Activated naive CD4-positive, alpha-beta T cell treated with anti-CD3 and anti-CD28 coated beads for 36 hours (primary cell): ENCODE measurements at regions not wholly inside any gene's neighbourhood (a gene's known extent, or its start where the extent isn't known, plus 50 kb on each side); places are given as distances from the start of the nearest gene placed in this dataset.

Experiments used
- CTCF ChIA-PET: fragments of 350-600 bp; sonication (Branson Sonifier 250); formaldehyde crosslinking; loops from one replicate; lab custom pipeline; 2021; ENCODE audit warnings: antibody characterized with exemption; lab: Charles Lee
- DNase-seq: peaks from one replicate; pipeline ENCODE4 v3.0.0-alpha.2; 2020
- H3K27ac Mint-ChIP-seq: one replicate; pipeline ENCODE4 v1.8.0; 2021; ENCODE audit warnings: mild to moderate bottlenecking, mixed read lengths
- H3K27me3 Mint-ChIP-seq: one replicate; pipeline ENCODE4 v1.8.0; 2021; ENCODE audit warnings: low read depth, mixed read lengths
- H3K36me3 Mint-ChIP-seq: one replicate; pipeline ENCODE4 v1.8.0; 2021; ENCODE audit warnings: low read depth, mixed read lengths
- H3K4me1 Mint-ChIP-seq: one replicate; pipeline ENCODE4 v1.8.0; 2021; ENCODE audit warnings: low read depth, mixed read lengths
- H3K4me3 Mint-ChIP-seq: one replicate; pipeline ENCODE4 v1.8.0; 2021; ENCODE audit warnings: mild to moderate bottlenecking, moderate library complexity, mixed read lengths
- H3K9me3 Mint-ChIP-seq: one replicate; pipeline ENCODE4 v1.8.0; 2021; ENCODE audit warnings: mixed read lengths
- intact Hi-C: fragments of 100-400 bp; cut with micrococcal nuclease; formaldehyde crosslinking; loops from one replicate; pipeline ENCODE4 v1.15.1; 2023

- CTCF ChIA-PET, result no interaction called here
- Mint-ChIP-seq H3K4me1 (no peaks in the 10 kb centered on the region), H3K9me3 (peaks cover 5% of the 10 kb centered on the region), H3K36me3 (no peaks in the 10 kb centered on the region), H3K27me3 (no peaks in the 10 kb centered on the region), H3K4me3 (no peak overlapping the region), H3K27ac (no peak overlapping the region)
- DNase-seq, result no peak
- intact Hi-C loops, result no loop called here
Observed at GRCh38 chr2:56474412-56475158, 290.8 kb downstream of the CCDC85A start.

- H3K27me3 Mint-ChIP-seq, result no peaks in the 10 kb centered on the region
- intact Hi-C loops, result no loop called here
- CTCF ChIA-PET, result no interaction called here
Observed at GRCh38 chr2:56475191-56475590, 291.4 kb downstream of the CCDC85A start.

DNA sequence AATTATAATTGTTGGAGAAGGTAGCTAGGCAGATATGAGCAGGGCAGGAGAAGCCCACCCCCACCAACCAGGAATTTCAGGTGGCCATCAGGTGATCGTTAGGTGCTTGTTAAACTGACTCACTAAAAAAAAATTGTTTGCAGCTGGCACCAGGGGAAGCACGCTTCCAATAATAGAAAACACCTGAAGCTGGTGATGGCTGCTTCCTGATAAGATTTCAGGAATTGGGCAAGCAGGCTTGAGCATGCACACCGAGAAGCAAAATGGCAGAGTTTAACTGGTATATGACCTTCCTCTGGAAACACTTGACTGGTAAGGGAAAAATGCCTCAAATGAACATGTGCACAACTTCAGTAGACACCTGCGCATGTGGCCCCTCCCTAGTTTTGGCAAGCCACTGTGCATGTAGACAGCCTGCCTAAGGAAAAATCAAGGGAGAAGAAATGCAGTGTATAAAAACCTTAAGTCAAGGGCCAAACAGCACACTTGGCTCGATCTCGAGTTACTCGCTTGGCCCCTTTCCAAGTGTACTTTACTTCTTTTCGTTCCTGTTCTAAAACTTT lies 292.8 kb downstream of the CCDC85A start:
- intact Hi-C loops, result no loop called here
- no peak for DNase-seq
- no peaks in the 10 kb centered on the region for H3K36me3 Mint-ChIP-seq
- no peaks in the 10 kb centered on the region for H3K27me3 Mint-ChIP-seq
- peaks cover 5% of the 10 kb centered on the region for H3K9me3 Mint-ChIP-seq
- CTCF ChIA-PET, result no interaction called here
- no peaks in the 10 kb centered on the region for H3K4me1 Mint-ChIP-seq
- no peak overlapping the region for H3K4me3 Mint-ChIP-seq
- H3K27ac Mint-ChIP-seq, result no peak overlapping the region

More at GRCh38 chr2:56475191-56475590, 291.4 kb downstream of the CCDC85A start:
- Mint-ChIP-seq H3K9me3 (peaks cover 5% of the 10 kb centered on the region), H3K27ac (no peak overlapping the region), H3K4me3 (no peak overlapping the region), H3K4me1 (no peaks in the 10 kb centered on the region), H3K36me3 (no peaks in the 10 kb centered on the region)
- DNase-seq, result no peak

DNA sequence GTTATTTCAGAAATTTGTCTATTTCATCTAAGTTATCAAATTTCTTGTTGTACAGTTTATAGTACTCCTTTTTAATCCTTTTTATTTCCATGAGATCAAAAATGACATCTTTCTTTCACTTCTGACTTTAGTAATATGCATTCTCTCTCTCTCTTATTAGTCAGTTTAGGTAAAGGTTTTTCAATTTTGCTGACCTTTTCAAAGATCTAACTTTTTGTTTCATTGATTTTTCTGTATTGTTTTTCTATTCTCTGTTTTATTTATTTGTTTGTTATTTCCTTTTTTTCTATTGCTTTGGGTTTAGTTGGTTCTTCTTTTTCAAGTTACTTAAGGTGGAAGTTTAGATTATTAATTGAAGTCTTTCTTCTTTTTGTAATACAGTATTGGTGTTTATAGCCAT lies 294.2 kb downstream of the CCDC85A start:
- CTCF ChIA-PET, result no interaction called here
- intact Hi-C loops, result no loop called here

DNA sequence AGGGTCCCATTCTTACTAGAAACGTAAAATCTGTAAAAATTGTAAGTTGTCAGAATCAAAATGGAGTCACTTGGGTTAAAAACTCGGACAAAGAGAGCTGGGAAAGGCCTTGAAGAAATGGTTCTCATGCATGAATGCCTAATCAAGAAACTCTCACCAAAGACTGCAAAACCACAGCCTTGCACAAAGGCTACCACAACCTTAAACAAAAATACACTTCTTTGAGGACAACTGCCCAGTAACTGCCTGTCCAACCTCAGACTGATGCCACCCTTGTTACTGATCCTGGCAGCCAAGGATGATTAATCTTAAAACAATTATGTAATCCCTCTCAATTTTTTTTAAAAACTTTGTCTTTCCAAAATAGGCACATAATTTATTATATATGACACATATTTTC lies 299.3 kb downstream of the CCDC85A start:
- Mint-ChIP-seq H3K36me3 (no peaks in the 10 kb centered on the region), H3K4me3 (no peak overlapping the region), H3K9me3 (no peaks in the 10 kb centered on the region), H3K4me1 (no peaks in the 10 kb centered on the region), H3K27ac (no peak overlapping the region), H3K27me3 (no peaks in the 10 kb centered on the region)
- CTCF ChIA-PET, result no interaction called here
- DNase-seq, result no peak
- intact Hi-C loops, result no loop called here

More for the DNA sequence above, 294.2 kb downstream of the CCDC85A start:
- DNase-seq, result no peak
- H3K9me3 Mint-ChIP-seq, result peaks cover 5% of the 10 kb centered on the region
- no peak overlapping the region for H3K27ac Mint-ChIP-seq
- no peaks in the 10 kb centered on the region for H3K27me3 Mint-ChIP-seq
- H3K4me1 Mint-ChIP-seq, result no peaks in the 10 kb centered on the region
- H3K36me3 Mint-ChIP-seq, result no peaks in the 10 kb centered on the region
- no peak overlapping the region for H3K4me3 Mint-ChIP-seq

DNA sequence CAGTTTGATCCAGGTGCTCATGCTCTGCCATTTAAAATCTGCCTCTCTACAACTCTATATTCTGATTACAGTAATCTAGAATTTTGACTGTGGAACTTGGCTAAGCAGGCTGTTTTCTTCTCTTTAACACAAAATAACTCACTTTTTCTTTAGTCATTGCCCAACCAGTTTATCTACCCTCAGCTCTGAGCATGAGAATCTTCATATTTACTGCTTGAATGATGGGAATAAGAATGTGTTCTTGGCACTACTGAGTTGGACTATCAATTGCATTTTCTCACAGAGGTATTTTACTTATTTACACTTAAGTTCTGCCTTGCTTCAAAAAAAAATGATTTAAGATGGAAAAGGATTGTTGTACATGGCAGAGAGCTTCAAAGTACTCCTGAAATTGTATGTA lies 301.1 kb downstream of the CCDC85A start:
- H3K9me3 Mint-ChIP-seq, result no peaks in the 10 kb centered on the region
- DNase-seq, result no peak
- CTCF ChIA-PET, result no interaction called here
- no peak overlapping the region for H3K27ac Mint-ChIP-seq
- intact Hi-C loops, result no loop called here
- no peaks in the 10 kb centered on the region for H3K27me3 Mint-ChIP-seq
- no peaks in the 10 kb centered on the region for H3K36me3 Mint-ChIP-seq
- no peaks in the 10 kb centered on the region for H3K4me1 Mint-ChIP-seq
- no peak overlapping the region for H3K4me3 Mint-ChIP-seq

- Mint-ChIP-seq H3K4me1 (no peaks in the 10 kb centered on the region), H3K4me3 (no peak overlapping the region), H3K36me3 (no peaks in the 10 kb centered on the region), H3K27ac (no peak overlapping the region), H3K27me3 (no peaks in the 10 kb centered on the region), H3K9me3 (peaks cover 13% of the 10 kb centered on the region)
- CTCF ChIA-PET, result no interaction called here
- intact Hi-C loops, result no loop called here
- no peak for DNase-seq
Observed at GRCh38 chr2:56500317-56500716, 316.5 kb downstream of the CCDC85A start.

- Mint-ChIP-seq H3K9me3 (peaks cover 3% of the 10 kb centered on the region), H3K4me1 (no peaks in the 10 kb centered on the region), H3K36me3 (no peaks in the 10 kb centered on the region), H3K4me3 (no peak overlapping the region), H3K27ac (no peak overlapping the region), H3K27me3 (no peaks in the 10 kb centered on the region)
- CTCF ChIA-PET, result no interaction called here
- intact Hi-C loops, result no loop called here
- no peak for DNase-seq
Observed at GRCh38 chr2:56502616-56503015, 318.8 kb downstream of the CCDC85A start.

GRCh38 chr2:56505885-56506284 lies 322.1 kb downstream of the CCDC85A start:
- H3K4me1 Mint-ChIP-seq, result no peaks in the 10 kb centered on the region
- H3K27me3 Mint-ChIP-seq, result no peaks in the 10 kb centered on the region
- intact Hi-C loops, result no loop called here

DNA sequence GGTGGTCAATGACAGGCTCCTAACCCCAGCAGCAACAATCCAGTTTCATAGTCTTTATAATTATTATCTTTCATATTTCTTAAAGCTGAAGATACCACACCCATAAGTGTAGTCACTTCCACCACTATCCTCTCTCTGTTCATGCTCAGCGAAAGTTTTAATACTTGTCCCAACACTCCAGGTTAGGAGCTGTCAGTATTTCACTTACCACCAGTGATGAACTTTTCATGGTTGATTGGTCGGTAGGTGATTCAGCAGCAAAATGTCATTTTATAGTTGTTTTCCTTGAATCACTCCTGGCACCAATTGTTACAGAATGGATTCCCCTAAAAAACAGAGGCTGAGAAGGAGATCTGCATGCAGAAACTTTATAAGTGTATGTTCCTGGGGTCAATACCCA lies 324.9 kb downstream of the CCDC85A start:
- H3K4me3 Mint-ChIP-seq, result no peak overlapping the region
- intact Hi-C loops, result no loop called here
- no peaks in the 10 kb centered on the region for H3K27me3 Mint-ChIP-seq
- CTCF ChIA-PET, result no interaction called here
- H3K36me3 Mint-ChIP-seq, result no peaks in the 10 kb centered on the region
- no peaks in the 10 kb centered on the region for H3K4me1 Mint-ChIP-seq
- peaks cover 4% of the 10 kb centered on the region for H3K9me3 Mint-ChIP-seq
- no peak for DNase-seq
- H3K27ac Mint-ChIP-seq, result no peak overlapping the region

More at GRCh38 chr2:56505885-56506284, 322.1 kb downstream of the CCDC85A start:
- no peak overlapping the region for H3K4me3 Mint-ChIP-seq
- DNase-seq, result no peak
- H3K9me3 Mint-ChIP-seq, result peaks cover 2% of the 10 kb centered on the region
- CTCF ChIA-PET, result no interaction called here
- no peak overlapping the region for H3K27ac Mint-ChIP-seq
- H3K36me3 Mint-ChIP-seq, result no peaks in the 10 kb centered on the region

- H3K27ac Mint-ChIP-seq, result no peak overlapping the region
- intact Hi-C loops, result no loop called here
- H3K4me1 Mint-ChIP-seq, result no peaks in the 10 kb centered on the region
- H3K4me3 Mint-ChIP-seq, result no peak overlapping the region
- no peaks in the 10 kb centered on the region for H3K36me3 Mint-ChIP-seq
- CTCF ChIA-PET, result no interaction called here
- peaks cover 2% of the 10 kb centered on the region for H3K9me3 Mint-ChIP-seq
- no peak for DNase-seq
- H3K27me3 Mint-ChIP-seq, result no peaks in the 10 kb centered on the region
Observed at GRCh38 chr2:56510610-56511009, 326.8 kb downstream of the CCDC85A start.

DNA sequence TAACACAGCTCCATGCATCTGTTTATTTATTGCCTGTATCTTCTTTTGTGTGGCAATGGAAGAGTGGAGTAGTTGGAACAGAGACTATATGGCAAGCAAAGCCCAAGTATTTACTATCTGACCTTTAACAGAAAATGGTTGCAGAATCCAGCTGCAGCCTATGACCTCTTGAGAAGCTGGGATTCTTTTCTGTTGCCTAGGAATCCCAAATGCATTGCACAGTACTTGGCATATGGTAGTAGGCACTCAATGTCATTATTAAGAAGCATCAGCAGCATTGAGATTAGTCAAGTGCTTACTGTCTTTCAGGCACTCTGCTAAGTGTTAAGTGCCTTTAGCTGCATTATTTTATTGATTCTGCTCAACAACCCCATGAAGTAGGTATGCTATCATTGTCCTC lies 331.6 kb downstream of the CCDC85A start:
- Mint-ChIP-seq H3K9me3 (peaks cover 3% of the 10 kb centered on the region), H3K36me3 (no peaks in the 10 kb centered on the region), H3K4me1 (no peaks in the 10 kb centered on the region), H3K27ac (no peak overlapping the region), H3K4me3 (no peak overlapping the region), H3K27me3 (no peaks in the 10 kb centered on the region)
- CTCF ChIA-PET, result no interaction called here
- intact Hi-C loops, result no loop called here
- no peak for DNase-seq

DNA sequence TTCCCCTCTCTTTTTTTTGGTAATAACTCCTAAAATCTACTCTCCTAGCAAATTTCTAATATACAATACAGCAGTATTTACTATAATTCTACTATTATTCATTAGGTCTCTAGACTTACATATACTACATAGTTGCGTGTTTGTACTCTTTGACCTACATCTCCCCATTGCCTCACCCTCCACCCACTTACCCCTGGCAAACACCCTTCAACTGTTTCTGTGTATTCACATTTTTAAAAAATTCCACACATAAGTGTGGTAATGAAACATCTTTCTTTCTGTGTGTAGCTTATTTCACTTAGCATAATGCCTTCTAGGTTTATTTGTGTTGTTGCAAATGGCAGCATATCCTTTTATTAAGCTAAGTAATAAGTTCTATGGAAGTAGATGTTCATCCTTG lies 336.0 kb downstream of the CCDC85A start:
- Mint-ChIP-seq H3K9me3 (peaks cover 5% of the 10 kb centered on the region), H3K27ac (no peak overlapping the region), H3K36me3 (no peaks in the 10 kb centered on the region), H3K4me3 (no peak overlapping the region), H3K4me1 (no peaks in the 10 kb centered on the region), H3K27me3 (no peaks in the 10 kb centered on the region)
- CTCF ChIA-PET, result no interaction called here
- DNase-seq, result no peak
- intact Hi-C loops, result no loop called here
